ENCODE measurements at regions not wholly inside any gene's neighbourhood (a gene's known extent, or its start where the extent isn't known, plus 50 kb on each side); places are given as distances from the start of the nearest gene placed in this dataset.
"Not testable (repeated sequence)": the region's sequence is repeated elsewhere in the genome, so short reads cannot be mapped to it uniquely, and the experiment has no call there.

DNA sequence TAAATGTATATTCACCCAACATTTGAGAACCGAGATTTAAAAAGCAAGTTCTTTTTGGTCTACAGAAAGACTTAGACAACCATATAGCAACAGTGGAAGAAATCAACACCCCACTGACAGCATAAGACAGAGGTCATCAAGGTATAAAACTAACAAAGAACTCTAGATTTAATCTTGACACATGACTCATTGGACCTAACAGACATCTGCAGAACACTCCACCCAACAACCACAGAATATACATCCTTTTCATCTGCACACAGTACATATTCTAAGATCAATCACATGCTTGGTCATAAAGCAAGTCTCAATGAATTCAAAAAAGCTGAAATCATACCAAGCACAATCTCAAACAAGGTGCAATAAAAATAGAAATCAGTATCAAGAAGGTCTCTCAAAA, 65.8 kb downstream of the SPIN4 start:
- no peaks in the 10 kb centered on the region for H3K36me3 ChIP-seq (ENCODE audit: control insufficient read depth in 2 of 2, insufficient read depth in 2 of 2, low read length in 1 of 2)
- H3K4me3 ChIP-seq (ENCODE audit: low read length in 2 of 2) = no peak overlapping the region
- no peaks in the 10 kb centered on the region for H3K4me1 ChIP-seq (ENCODE audit: control insufficient read depth in 2 of 2, insufficient read depth in 2 of 2, low read length in 2 of 2)
- H3K27me3 ChIP-seq (ENCODE audit: control insufficient read depth in 2 of 2, insufficient read depth in 1 of 2, low read length in 1 of 2) = no peaks in the 10 kb centered on the region
- DNase-seq (ENCODE audit: low read depth in 6 of 9, low spot score in 9 of 9) = no peak
- no peak overlapping the region for H3K27ac ChIP-seq (ENCODE audit: low read depth in 1 of 2, low read length in 1 of 2)
- 95% methylated on average over 1 of the region's 1 CpG for WGBS
- H3K9me3 ChIP-seq (ENCODE audit: control insufficient read depth in 2 of 2, insufficient read depth in 1 of 2, low read length in 1 of 2) = no peaks in the 10 kb centered on the region

DNA sequence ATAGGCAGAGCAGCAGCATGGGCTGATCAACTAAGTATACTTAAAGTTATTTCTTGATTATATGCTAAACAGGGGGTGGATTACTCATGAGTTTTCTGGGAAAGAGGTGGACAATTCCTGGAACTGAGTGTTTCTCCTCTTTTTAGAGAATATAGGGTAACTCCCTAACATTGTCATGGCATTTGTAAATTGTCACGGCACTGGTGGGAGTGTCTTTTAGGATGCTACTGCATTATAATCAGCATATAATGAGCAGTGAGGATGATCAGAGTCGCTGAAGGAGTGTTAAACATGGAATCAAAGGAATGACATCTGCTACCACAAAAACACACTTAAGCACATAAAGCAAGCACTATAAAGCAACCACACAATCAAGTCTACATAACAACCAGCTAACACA, 66.5 kb downstream of the SPIN4 start:
- no peak overlapping the region for H3K4me3 ChIP-seq (ENCODE audit: low read length in 2 of 2)
- H3K36me3 ChIP-seq (ENCODE audit: control insufficient read depth in 2 of 2, insufficient read depth in 2 of 2, low read length in 1 of 2) = no peaks in the 10 kb centered on the region
- DNase-seq (ENCODE audit: low read depth in 6 of 9, low spot score in 9 of 9) = no peak
- no peaks in the 10 kb centered on the region for H3K27me3 ChIP-seq (ENCODE audit: control insufficient read depth in 2 of 2, insufficient read depth in 1 of 2, low read length in 1 of 2)
- no peaks in the 10 kb centered on the region for H3K9me3 ChIP-seq (ENCODE audit: control insufficient read depth in 2 of 2, insufficient read depth in 1 of 2, low read length in 1 of 2)
- 95% methylated on average over 2 of the region's 2 CpGs for WGBS
- H3K27ac ChIP-seq (ENCODE audit: low read depth in 1 of 2, low read length in 1 of 2) = no peak overlapping the region
- H3K4me1 ChIP-seq (ENCODE audit: control insufficient read depth in 2 of 2, insufficient read depth in 2 of 2, low read length in 2 of 2) = no peaks in the 10 kb centered on the region

DNA sequence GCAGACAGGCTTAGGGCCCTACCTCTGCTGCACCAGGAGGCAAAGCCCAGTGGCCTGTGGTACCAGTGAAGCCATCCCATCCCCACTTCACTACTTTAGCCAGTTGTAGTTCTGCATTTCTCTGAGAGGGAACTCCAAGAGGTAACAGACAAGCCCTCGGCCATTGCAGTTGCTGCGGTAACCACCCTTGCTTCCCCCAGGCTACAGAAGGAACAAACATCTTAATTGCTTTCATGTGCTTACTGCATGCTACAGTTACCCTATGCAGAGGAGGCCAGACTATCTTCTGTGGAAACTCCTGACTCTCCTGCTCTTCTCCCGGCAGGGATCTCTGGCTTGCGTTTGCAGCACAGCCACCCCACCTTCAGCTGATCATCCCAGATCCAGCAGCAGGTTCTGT, 67.8 kb downstream of the SPIN4 start:
- 78% methylated on average over 4 of the region's 4 CpGs for WGBS
- no peaks in the 10 kb centered on the region for H3K9me3 ChIP-seq (ENCODE audit: control insufficient read depth in 2 of 2, insufficient read depth in 1 of 2, low read length in 1 of 2)
- no peak for DNase-seq (ENCODE audit: low read depth in 6 of 9, low spot score in 9 of 9)
- H3K27ac ChIP-seq (ENCODE audit: low read depth in 1 of 2, low read length in 1 of 2) = no peak overlapping the region
- no peaks in the 10 kb centered on the region for H3K36me3 ChIP-seq (ENCODE audit: control insufficient read depth in 2 of 2, insufficient read depth in 2 of 2, low read length in 1 of 2)
- no peaks in the 10 kb centered on the region for H3K27me3 ChIP-seq (ENCODE audit: control insufficient read depth in 2 of 2, insufficient read depth in 1 of 2, low read length in 1 of 2)
- H3K4me3 ChIP-seq (ENCODE audit: low read length in 2 of 2) = no peak overlapping the region
- H3K4me1 ChIP-seq (ENCODE audit: control insufficient read depth in 2 of 2, insufficient read depth in 2 of 2, low read length in 2 of 2) = no peaks in the 10 kb centered on the region

DNA sequence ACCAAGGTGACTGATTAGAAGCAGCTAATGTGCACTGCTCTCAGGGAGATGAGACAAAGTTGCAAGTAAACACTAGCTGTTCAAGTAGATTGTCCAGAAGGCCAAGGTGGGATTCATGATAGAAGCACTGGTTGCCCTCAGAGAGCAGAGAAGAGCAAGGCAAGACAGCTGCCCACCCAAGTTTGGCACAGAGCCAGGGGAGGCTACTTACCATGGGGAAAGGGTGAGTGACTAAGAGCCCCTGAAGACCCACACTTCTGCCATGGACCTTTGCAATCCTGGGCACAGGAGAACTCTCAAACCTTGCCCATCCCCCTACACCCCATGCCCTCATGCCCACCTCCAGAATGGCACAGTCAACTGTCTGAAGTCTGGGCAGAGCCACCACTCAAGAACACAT, 68.3 kb downstream of the SPIN4 start:
- Histone ChIP-seq H3K9me3 (ENCODE audit: control insufficient read depth in 2 of 2, insufficient read depth in 1 of 2, low read length in 1 of 2) (no peaks in the 10 kb centered on the region), H3K4me1 (ENCODE audit: control insufficient read depth in 2 of 2, insufficient read depth in 2 of 2, low read length in 2 of 2) (no peaks in the 10 kb centered on the region), H3K27me3 (ENCODE audit: control insufficient read depth in 2 of 2, insufficient read depth in 1 of 2, low read length in 1 of 2) (no peaks in the 10 kb centered on the region), H3K27ac (ENCODE audit: low read depth in 1 of 2, low read length in 1 of 2) (no peak overlapping the region), H3K4me3 (ENCODE audit: low read length in 2 of 2) (no peak overlapping the region), H3K36me3 (ENCODE audit: control insufficient read depth in 2 of 2, insufficient read depth in 2 of 2, low read length in 1 of 2) (no peaks in the 10 kb centered on the region)
- DNase-seq (ENCODE audit: low read depth in 6 of 9, low spot score in 9 of 9) = no peak

DNA sequence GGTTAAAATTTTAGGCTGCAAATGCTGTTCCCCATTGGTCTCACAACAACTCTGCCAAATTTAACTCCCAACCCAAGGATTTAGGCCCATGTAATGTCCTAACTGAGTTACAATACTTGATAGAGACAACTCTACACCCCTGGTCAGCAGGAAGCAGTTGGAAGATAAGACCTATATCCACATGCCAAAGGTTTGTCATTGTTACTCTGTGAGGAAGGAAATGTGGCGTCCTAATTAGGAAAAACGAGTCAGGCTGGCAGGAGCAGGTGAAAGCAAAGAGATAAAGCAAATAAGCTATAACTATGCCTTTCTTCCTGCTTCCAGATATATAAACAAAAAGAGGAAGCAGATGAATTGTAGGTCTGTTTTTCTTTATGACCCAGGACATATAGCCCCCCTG, 69.1 kb downstream of the SPIN4 start:
- no peak for DNase-seq (ENCODE audit: low read depth in 6 of 9, low spot score in 9 of 9)
- Histone ChIP-seq H3K27me3 (ENCODE audit: control insufficient read depth in 2 of 2, insufficient read depth in 1 of 2, low read length in 1 of 2) (no peaks in the 10 kb centered on the region), H3K9me3 (ENCODE audit: control insufficient read depth in 2 of 2, insufficient read depth in 1 of 2, low read length in 1 of 2) (no peaks in the 10 kb centered on the region), H3K36me3 (ENCODE audit: control insufficient read depth in 2 of 2, insufficient read depth in 2 of 2, low read length in 1 of 2) (no peaks in the 10 kb centered on the region), H3K4me1 (ENCODE audit: control insufficient read depth in 2 of 2, insufficient read depth in 2 of 2, low read length in 2 of 2) (no peaks in the 10 kb centered on the region), H3K27ac (ENCODE audit: low read depth in 1 of 2, low read length in 1 of 2) (no peak overlapping the region), H3K4me3 (ENCODE audit: low read length in 2 of 2) (no peak overlapping the region)
- 50% methylated on average over 2 of the region's 2 CpGs for WGBS

DNA sequence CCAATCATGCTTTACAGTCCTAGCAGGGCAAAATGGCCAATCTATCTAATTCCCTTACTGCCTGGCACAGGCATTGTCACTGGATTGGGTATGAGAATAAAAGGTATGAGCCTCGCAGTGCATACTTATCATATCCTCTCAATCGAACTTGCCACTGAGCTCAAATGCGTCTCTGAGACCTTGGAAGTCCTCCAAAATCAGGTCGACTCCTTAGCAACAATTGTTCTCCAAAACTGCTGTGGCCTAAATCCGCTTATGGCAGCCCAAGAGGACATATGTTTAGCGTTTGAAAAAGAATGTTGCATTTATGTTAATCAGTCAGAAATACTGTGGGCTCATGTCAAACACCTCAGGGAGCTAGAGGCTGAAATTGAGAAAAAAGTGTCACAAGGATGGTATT, 69.7 kb downstream of the SPIN4 start:
- DNase-seq (ENCODE audit: low read depth in 6 of 9, low spot score in 9 of 9) = no peak
- 93% methylated on average over 6 of the region's 6 CpGs for WGBS

DNA sequence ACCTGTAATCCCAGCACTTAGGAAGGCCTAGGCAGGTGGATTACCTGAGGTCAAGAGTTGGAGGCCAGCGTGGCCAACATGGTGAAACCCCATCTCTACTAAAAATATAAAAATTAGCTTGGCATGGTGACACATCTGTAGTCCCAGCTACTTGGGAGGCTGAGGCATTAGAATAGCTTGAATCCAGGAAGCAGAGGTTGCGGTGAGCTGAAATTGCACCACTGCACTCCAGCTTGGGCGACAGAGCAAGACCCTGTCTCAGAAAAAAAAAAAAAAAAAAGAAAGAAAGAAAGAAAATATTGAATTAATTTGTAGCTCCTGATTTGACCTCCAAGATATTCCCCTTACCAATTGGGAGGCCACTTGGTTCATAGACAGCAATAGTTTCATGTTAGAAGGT, 73.7 kb downstream of the SPIN4 start:
- H3K36me3 ChIP-seq (ENCODE audit: control insufficient read depth in 2 of 2, insufficient read depth in 2 of 2, low read length in 1 of 2); H3K27me3 ChIP-seq (ENCODE audit: control insufficient read depth in 2 of 2, insufficient read depth in 1 of 2, low read length in 1 of 2); DNase-seq (ENCODE audit: low read depth in 6 of 9, low spot score in 9 of 9); H3K27ac ChIP-seq (ENCODE audit: low read depth in 1 of 2, low read length in 1 of 2); H3K4me1 ChIP-seq (ENCODE audit: control insufficient read depth in 2 of 2, insufficient read depth in 2 of 2, low read length in 2 of 2); H3K4me3 ChIP-seq (ENCODE audit: low read length in 2 of 2); H3K9me3 ChIP-seq (ENCODE audit: control insufficient read depth in 2 of 2, insufficient read depth in 1 of 2, low read length in 1 of 2): not testable (repeated sequence)
- WGBS = 89% methylated on average over 3 of the region's 3 CpGs

More for the DNA sequence above, 69.7 kb downstream of the SPIN4 start:
- Histone ChIP-seq H3K4me1 (ENCODE audit: control insufficient read depth in 2 of 2, insufficient read depth in 2 of 2, low read length in 2 of 2) (no peaks in the 10 kb centered on the region), H3K9me3 (ENCODE audit: control insufficient read depth in 2 of 2, insufficient read depth in 1 of 2, low read length in 1 of 2) (no peaks in the 10 kb centered on the region), H3K36me3 (ENCODE audit: control insufficient read depth in 2 of 2, insufficient read depth in 2 of 2, low read length in 1 of 2) (no peaks in the 10 kb centered on the region), H3K27me3 (ENCODE audit: control insufficient read depth in 2 of 2, insufficient read depth in 1 of 2, low read length in 1 of 2) (no peaks in the 10 kb centered on the region), H3K27ac (ENCODE audit: low read depth in 1 of 2, low read length in 1 of 2) (no peak overlapping the region), H3K4me3 (ENCODE audit: low read length in 2 of 2) (no peak overlapping the region)

DNA sequence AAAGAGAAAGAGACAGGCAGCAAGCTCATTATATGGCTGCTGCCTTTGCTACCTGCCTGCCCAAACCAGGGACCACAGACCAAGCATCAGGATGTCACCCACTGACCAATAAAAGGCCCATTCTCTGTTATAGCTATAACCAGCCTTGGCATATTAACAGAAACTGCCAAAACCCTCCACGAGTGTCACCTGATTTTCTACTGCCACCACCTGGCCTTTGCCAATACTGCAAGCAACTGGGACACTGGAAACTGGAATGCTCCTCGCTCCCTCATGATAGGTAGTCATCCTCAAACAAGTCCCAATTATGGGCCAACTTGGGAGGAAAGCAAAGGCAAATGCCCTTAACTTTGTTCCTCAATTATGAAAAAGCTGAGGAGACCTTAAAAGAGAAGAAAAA, 76.0 kb downstream of the SPIN4 start:
- Histone ChIP-seq H3K9me3 (ENCODE audit: control insufficient read depth in 2 of 2, insufficient read depth in 1 of 2, low read length in 1 of 2) (no peaks in the 10 kb centered on the region), H3K27me3 (ENCODE audit: control insufficient read depth in 2 of 2, insufficient read depth in 1 of 2, low read length in 1 of 2) (no peaks in the 10 kb centered on the region), H3K36me3 (ENCODE audit: control insufficient read depth in 2 of 2, insufficient read depth in 2 of 2, low read length in 1 of 2) (no peaks in the 10 kb centered on the region), H3K27ac (ENCODE audit: low read depth in 1 of 2, low read length in 1 of 2) (no peak overlapping the region), H3K4me1 (ENCODE audit: control insufficient read depth in 2 of 2, insufficient read depth in 2 of 2, low read length in 2 of 2) (no peaks in the 10 kb centered on the region), H3K4me3 (ENCODE audit: low read length in 2 of 2) (no peak overlapping the region)
- 54% methylated on average over 2 of the region's 2 CpGs for WGBS
- DNase-seq (ENCODE audit: low read depth in 6 of 9, low spot score in 9 of 9) = peak in 1 of 9 donors; percentile 1

DNA sequence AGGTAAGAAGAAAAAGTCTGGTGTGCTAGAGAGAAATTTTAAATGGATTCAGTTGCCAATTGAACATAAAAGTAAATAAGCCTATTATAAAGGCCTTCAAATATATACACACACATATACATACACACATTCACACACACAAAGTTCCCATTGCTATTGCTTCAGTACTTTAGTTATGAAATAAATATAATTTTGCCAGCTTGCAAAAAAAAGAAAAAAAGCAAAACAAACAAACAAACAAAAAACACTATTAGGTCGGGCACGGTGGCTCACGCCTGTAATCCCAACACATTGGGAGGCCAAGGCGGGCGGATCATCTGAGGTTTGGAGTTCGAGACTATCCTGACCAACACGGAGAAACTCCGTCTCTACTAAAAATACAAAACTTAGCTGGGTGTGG, 80.3 kb downstream of the SPIN4 start:
- Histone ChIP-seq H3K36me3 (ENCODE audit: control insufficient read depth in 2 of 2, insufficient read depth in 2 of 2, low read length in 1 of 2) (no peaks in the 10 kb centered on the region), H3K9me3 (ENCODE audit: control insufficient read depth in 2 of 2, insufficient read depth in 1 of 2, low read length in 1 of 2) (no peaks in the 10 kb centered on the region), H3K27me3 (ENCODE audit: control insufficient read depth in 2 of 2, insufficient read depth in 1 of 2, low read length in 1 of 2) (no peaks in the 10 kb centered on the region), H3K4me1 (ENCODE audit: control insufficient read depth in 2 of 2, insufficient read depth in 2 of 2, low read length in 2 of 2) (no peaks in the 10 kb centered on the region), H3K4me3 (ENCODE audit: low read length in 2 of 2) (no peak overlapping the region), H3K27ac (ENCODE audit: low read depth in 1 of 2, low read length in 1 of 2) (no peak overlapping the region)
- DNase-seq (ENCODE audit: low read depth in 6 of 9, low spot score in 9 of 9) = no peak
- 98% methylated on average over 8 of the region's 8 CpGs for WGBS

DNA sequence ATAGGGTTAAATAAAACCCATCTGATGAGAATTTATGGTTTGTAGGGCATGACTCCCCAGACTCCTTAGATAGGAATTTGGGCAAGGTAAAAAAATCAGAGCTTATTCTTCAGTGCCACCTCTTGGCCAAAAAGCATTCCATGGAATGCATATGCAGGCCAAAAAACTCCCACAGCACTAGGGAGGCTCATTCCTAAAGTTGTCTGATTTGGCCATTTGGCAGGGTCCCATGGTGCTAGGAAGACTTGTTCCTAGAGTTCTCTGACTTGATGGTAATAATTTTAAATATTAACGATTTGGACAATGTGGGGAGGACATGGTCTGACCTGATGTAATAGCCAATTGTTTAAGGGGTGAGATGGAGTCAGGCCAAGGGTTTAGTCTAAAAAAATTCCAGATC, 93.0 kb downstream of the SPIN4 start:
- 87% methylated on average over 1 of the region's 1 CpG for WGBS

More for the DNA sequence above, 93.0 kb downstream of the SPIN4 start:
- Histone ChIP-seq H3K36me3 (ENCODE audit: control insufficient read depth in 2 of 2, insufficient read depth in 2 of 2, low read length in 1 of 2) (no peaks in the 10 kb centered on the region), H3K27me3 (ENCODE audit: control insufficient read depth in 2 of 2, insufficient read depth in 1 of 2, low read length in 1 of 2) (no peaks in the 10 kb centered on the region), H3K9me3 (ENCODE audit: control insufficient read depth in 2 of 2, insufficient read depth in 1 of 2, low read length in 1 of 2) (no peaks in the 10 kb centered on the region), H3K4me1 (ENCODE audit: control insufficient read depth in 2 of 2, insufficient read depth in 2 of 2, low read length in 2 of 2) (no peaks in the 10 kb centered on the region), H3K27ac (ENCODE audit: low read depth in 1 of 2, low read length in 1 of 2) (no peak overlapping the region), H3K4me3 (ENCODE audit: low read length in 2 of 2) (no peak overlapping the region)
- no peak for DNase-seq (ENCODE audit: low read depth in 6 of 9, low spot score in 9 of 9)
